Vagina (tissue), 2 donors: ENCODE measurements at regions not wholly inside any gene's neighbourhood (a gene's known extent, or its start where the extent isn't known, plus 50 kb on each side); places are given as distances from the start of the nearest gene placed in this dataset.
"Not testable (repeated sequence)": the region's sequence is repeated elsewhere in the genome, so short reads cannot be mapped to it uniquely, and the experiment has no call there.

ENCODE experiments used
- CTCF ChIP-seq, 3 experiments: fragments of 450-650 bp in 2 of 3; fragments of 200-600 bp in 1 of 3; sonication (generic) in 1 of 3; IDR thresholded peaks; one replicate each; pipeline ENCODE4 v1.5.1; 2017 to 2019; ENCODE audit warnings: antibody characterized with exemption in 3 of 3, mild to moderate bottlenecking in 2 of 3, moderate library complexity in 2 of 3
- POLR2A ChIP-seq, 2 donors: fragments of 450-650 bp; IDR thresholded peaks; one replicate each; pipeline ENCODE4 v1.6.1; 2017; ENCODE audit warnings: antibody characterized with exemption in 2 of 2, mild to moderate bottlenecking in 2 of 2, moderate library complexity in 2 of 2
- POLR2AphosphoS5 ChIP-seq, 2 donors: sonication (generic); formaldehyde crosslinking; IDR thresholded peaks; one replicate each; pipeline ENCODE4 v1.9.0; 2017; ENCODE audit warnings: antibody characterized with exemption in 2 of 2, mild to moderate bottlenecking in 2 of 2, low read depth in 1 of 2; ENCODE audit not compliant: insufficient read depth in 1 of 2

GRCh38 chr16:33974557-33974956, 515.1 kb downstream of the TP53TG3F start:
- not testable (repeated sequence) for TF ChIP-seq CTCF (IDR thresholded peaks at IDR 0.05); POLR2A (IDR thresholded peaks at IDR 0.05); POLR2AphosphoS5 (IDR thresholded peaks at IDR 0.05; ENCODE audit: insufficient read depth in 1 of 2, low read depth in 1 of 2)
